NOMO-1 (cell line): ENCODE measurements at regions not wholly inside any gene's neighbourhood (a gene's known extent, or its start where the extent isn't known, plus 50 kb on each side); places are given as distances from the start of the nearest gene placed in this dataset.
A peak's percentile ranks its signal among the peaks of the same experiment; 100 is the strongest.
"Not testable (repeated sequence)": the region's sequence is repeated elsewhere in the genome, so short reads cannot be mapped to it uniquely, and the experiment has no call there.

Source experiments
- DNase-seq, 2 experiments: peaks; one replicate each; lab custom pipeline; 2025; ENCODE audit not compliant: unreplicated experiment in 2 of 2; lab: John Stamatoyannopoulos, UW

- DNase-seq = no peak
Measured at GRCh38 chr6:66599541-66599940, 892.5 kb upstream of the EYS start.

GRCh38 chr6:66578362-66578761 lies 871.3 kb upstream of the EYS start:
- DNase-seq = no peak

- no peak for DNase-seq
Measured at GRCh38 chr6:66568271-66568670, 861.2 kb upstream of the EYS start.

GRCh38 chr6:66561479-66561878 lies 854.5 kb upstream of the EYS start:
- DNase-seq = no peak

GRCh38 chr6:66558189-66558588 lies 851.2 kb upstream of the EYS start:
- DNase-seq = peak in 1 of 2 experiments; percentile 2

GRCh38 chr6:66556936-66557335 lies 849.9 kb upstream of the EYS start:
- DNase-seq = no peak

- DNase-seq = no peak
Measured at GRCh38 chr6:66555082-66555481, 848.1 kb upstream of the EYS start.

GRCh38 chr6:66553441-66553840 lies 846.4 kb upstream of the EYS start:
- no peak for DNase-seq

GRCh38 chr6:66538551-66539135 lies 831.6 kb upstream of the EYS start:
- DNase-seq = no peak

- DNase-seq = no peak
Measured at GRCh38 chr6:66533921-66534404, 826.9 kb upstream of the EYS start.

- no peak for DNase-seq
Measured at GRCh38 chr6:66526061-66526460, 819.0 kb upstream of the EYS start.

- DNase-seq = no peak
Measured at GRCh38 chr6:66522864-66523263, 815.8 kb upstream of the EYS start.

GRCh38 chr6:66516377-66516776 lies 809.4 kb upstream of the EYS start:
- no peak for DNase-seq

GRCh38 chr6:66508433-66508832 lies 801.4 kb upstream of the EYS start:
- no peak for DNase-seq

- DNase-seq = no peak
Measured at GRCh38 chr6:66499851-66500250, 792.8 kb upstream of the EYS start.

- no peak for DNase-seq
Measured at GRCh38 chr6:66496659-66497058, 789.6 kb upstream of the EYS start.

- DNase-seq = not testable (repeated sequence)
Measured at GRCh38 chr6:66494643-66495042, 787.6 kb upstream of the EYS start.

- DNase-seq = no peak
Measured at GRCh38 chr6:66489269-66489987, 782.4 kb upstream of the EYS start.

GRCh38 chr6:66481216-66481615 lies 774.2 kb upstream of the EYS start:
- no peak for DNase-seq

- no peak for DNase-seq
Measured at GRCh38 chr6:66478705-66479104, 771.7 kb upstream of the EYS start.

GRCh38 chr6:66435321-66435720 lies 728.3 kb upstream of the EYS start:
- DNase-seq = no peak

GRCh38 chr6:66429210-66429609 lies 722.2 kb upstream of the EYS start:
- no peak for DNase-seq

GRCh38 chr6:66423047-66423446 lies 716.0 kb upstream of the EYS start:
- no peak for DNase-seq
